OCI-LY7 (cell line): ENCODE measurements at regions not wholly inside any gene's neighbourhood (a gene's known extent, or its start where the extent isn't known, plus 50 kb on each side); places are given as distances from the start of the nearest gene placed in this dataset.

Experiments used
- CTCF ChIP-seq: fragments of 200-600 bp; sonication (generic); conservative IDR thresholded peaks from 2 replicates; pipeline ENCODE4 v1.5.1; 2014; ENCODE audit warnings: mild to moderate bottlenecking, antibody characterized with exemption, low read length, moderate library complexity, mixed read lengths
- EZH2phosphoT487 ChIP-seq: fragments of 200-600 bp; sonication (generic); IDR thresholded peaks from 2 replicates; pipeline ENCODE4 v1.6.1; 2018; ENCODE audit warnings: low read depth, borderline replicate concordance, mild to moderate bottlenecking, mixed run types, antibody characterized with exemption, low read length, moderate library complexity, mixed read lengths

GRCh38 chr6:9523462-9523861 is 891.4 kb downstream of the TFAP2A start:
- no peak for TF ChIP-seq EZH2phosphoT487
- no peak for TF ChIP-seq CTCF
